GM18511 (cell line): ENCODE measurements at regions not wholly inside any gene's neighbourhood (a gene's known extent, or its start where the extent isn't known, plus 50 kb on each side); places are given as distances from the start of the nearest gene placed in this dataset.

Experiments
- ATAC-seq: cut with Tn5 transposase; IDR thresholded peaks from one replicate; pipeline ENCODE4 v1.9.1; 2021; ENCODE audit warnings: mild to moderate bottlenecking, moderate library complexity; ENCODE audit not compliant: unreplicated experiment

GRCh38 chr9:78595200-78595945 lies 298.4 kb downstream of the PSAT1 start:
- no peak for ATAC-seq

- ATAC-seq, result no peak
Observed at GRCh38 chr9:78596346-78596745, 299.4 kb downstream of the PSAT1 start.

GRCh38 chr9:78598120-78598519 lies 301.2 kb downstream of the PSAT1 start:
- ATAC-seq, result no peak

GRCh38 chr9:78599926-78600325 lies 303.0 kb downstream of the PSAT1 start:
- no peak for ATAC-seq

GRCh38 chr9:78601957-78602565 lies 305.1 kb downstream of the PSAT1 start:
- peak; percentile 86 for ATAC-seq

GRCh38 chr9:78605041-78606000 lies 308.4 kb downstream of the PSAT1 start:
- ATAC-seq, result no peak

- ATAC-seq, result no peak
Observed at GRCh38 chr9:78606001-78606379, 309.1 kb downstream of the PSAT1 start.

- ATAC-seq, result no peak
Observed at GRCh38 chr9:78607853-78608252, 310.9 kb downstream of the PSAT1 start.

GRCh38 chr9:78609450-78609849 lies 312.5 kb downstream of the PSAT1 start:
- no peak for ATAC-seq

- no peak for ATAC-seq
Observed at GRCh38 chr9:78612091-78612490, 315.2 kb downstream of the PSAT1 start.

GRCh38 chr9:78613006-78613405 lies 316.1 kb downstream of the PSAT1 start:
- ATAC-seq, result no peak

- ATAC-seq, result no peak
Observed at GRCh38 chr9:78614892-78615291, 318.0 kb downstream of the PSAT1 start.

GRCh38 chr9:78615372-78615771 lies 318.4 kb downstream of the PSAT1 start:
- no peak for ATAC-seq

GRCh38 chr9:78618735-78619134 lies 321.8 kb downstream of the PSAT1 start:
- ATAC-seq, result no peak

- no peak for ATAC-seq
Observed at GRCh38 chr9:78620303-78620702, 323.4 kb downstream of the PSAT1 start.

GRCh38 chr9:78620764-78621163 lies 323.8 kb downstream of the PSAT1 start:
- ATAC-seq, result no peak

- no peak for ATAC-seq
Observed at GRCh38 chr9:78622126-78622525, 325.2 kb downstream of the PSAT1 start.

GRCh38 chr9:78626971-78627370 lies 330.0 kb downstream of the PSAT1 start:
- no peak for ATAC-seq

- no peak for ATAC-seq
Observed at GRCh38 chr9:78630966-78631365, 334.0 kb downstream of the PSAT1 start.

- ATAC-seq, result no peak
Observed at GRCh38 chr9:78640728-78641127, 343.8 kb downstream of the PSAT1 start.

GRCh38 chr9:78644359-78644758 lies 347.4 kb downstream of the PSAT1 start:
- ATAC-seq, result no peak

- ATAC-seq, result no peak
Observed at GRCh38 chr9:78654324-78654723, 357.4 kb downstream of the PSAT1 start.
